ENCODE measurements at regions not wholly inside any gene's neighbourhood (a gene's known extent, or its start where the extent isn't known, plus 50 kb on each side); places are given as distances from the start of the nearest gene placed in this dataset.

DNA sequence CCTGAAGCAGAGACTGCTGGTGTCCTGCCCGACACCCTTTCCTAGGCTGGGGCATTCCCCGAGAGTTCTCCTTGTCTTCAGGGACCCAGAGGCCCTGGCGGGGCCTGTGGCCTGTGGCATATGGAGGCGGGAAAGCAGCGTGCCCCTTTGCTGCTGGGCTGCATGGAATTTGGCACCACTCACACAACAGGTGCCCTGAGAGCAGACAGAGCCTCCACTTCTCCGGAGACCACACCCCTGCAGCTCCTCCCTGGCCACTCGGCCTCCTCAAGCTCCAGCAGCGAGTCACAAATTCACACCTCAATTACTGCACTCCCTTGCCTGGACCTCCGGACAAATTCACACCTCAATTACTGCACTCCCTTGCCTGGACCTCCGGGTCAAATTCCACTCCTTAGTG lies 1375.2 kb downstream of the TBC1D22A start:
- no peak for DNase-seq

DNA sequence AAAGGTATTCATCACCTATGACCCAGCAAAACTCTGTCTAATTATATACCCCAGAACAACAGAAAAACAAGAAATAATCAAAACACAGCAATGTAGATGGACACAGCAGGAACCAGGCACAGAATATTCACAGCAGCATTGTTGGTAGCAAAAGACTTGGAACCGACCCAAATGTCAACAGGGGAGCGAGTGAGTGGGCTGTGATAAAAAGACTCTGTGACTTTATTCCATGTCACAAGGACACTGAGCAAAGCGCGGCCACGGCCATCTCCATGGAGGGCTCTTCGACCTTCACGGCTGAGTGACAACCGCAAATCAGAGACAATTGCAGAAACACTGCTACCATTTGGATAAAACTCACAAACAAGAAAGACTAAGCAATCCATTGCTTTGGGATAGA lies 1373.1 kb downstream of the TBC1D22A start:
- no peak for DNase-seq

DNA sequence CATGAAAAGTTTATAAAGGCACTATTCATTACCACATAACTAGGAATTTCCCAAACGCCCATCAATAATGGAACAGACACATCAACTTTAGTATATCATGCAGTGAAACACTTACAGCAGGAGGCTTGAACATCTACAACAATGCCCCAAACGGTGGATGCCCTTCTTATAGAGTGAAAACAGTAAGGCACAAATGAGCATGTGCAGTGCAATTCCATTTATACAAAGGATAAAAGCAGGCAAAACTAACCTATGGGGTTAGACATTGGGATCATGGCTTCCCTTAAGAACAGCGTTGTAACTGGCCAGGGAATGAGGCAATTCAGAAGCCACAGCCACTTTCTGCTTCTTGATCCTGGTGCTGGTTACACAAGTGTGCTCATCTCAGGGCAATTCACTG lies 1363.0 kb downstream of the TBC1D22A start:
- no peak for DNase-seq

DNA sequence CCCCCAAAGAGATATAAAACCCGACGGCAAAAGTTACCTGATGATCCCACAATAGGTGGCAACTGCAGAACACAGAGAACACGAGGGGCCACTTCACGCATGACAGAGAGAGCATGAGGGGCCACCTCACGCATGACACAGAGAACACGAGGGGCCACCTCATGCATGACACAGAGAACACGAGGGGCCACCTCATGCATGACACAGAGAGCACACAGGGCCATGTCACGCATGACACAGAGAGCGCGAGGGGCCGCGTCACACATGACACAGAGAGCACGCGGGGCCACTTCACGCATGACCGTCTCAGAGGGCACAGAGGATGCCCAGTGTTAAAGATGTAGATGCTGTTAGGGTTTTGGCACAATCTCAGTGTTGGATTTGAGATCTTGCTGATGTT lies 1359.5 kb downstream of the TBC1D22A start:
- DNase-seq: no peak

DNA sequence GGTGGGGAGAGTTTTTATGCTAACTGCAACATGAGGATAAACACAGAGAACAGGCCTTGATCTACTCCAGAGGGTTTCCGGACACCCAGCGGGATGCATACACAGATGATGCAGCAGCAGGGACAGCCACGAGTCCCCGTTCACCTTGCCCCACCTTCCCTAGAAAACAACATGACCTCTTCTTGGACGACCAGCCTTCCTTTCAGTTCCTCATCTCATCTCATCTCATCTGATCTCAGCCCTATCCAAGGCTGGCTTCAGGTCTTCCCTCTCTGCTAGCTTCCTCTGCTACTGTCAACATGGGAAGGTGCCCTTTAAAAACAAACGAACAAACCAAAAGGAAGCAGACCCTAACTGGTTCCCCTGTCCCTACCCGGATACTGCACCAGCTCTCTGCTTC lies 1356.2 kb downstream of the TBC1D22A start:
- no peak for DNase-seq

DNA sequence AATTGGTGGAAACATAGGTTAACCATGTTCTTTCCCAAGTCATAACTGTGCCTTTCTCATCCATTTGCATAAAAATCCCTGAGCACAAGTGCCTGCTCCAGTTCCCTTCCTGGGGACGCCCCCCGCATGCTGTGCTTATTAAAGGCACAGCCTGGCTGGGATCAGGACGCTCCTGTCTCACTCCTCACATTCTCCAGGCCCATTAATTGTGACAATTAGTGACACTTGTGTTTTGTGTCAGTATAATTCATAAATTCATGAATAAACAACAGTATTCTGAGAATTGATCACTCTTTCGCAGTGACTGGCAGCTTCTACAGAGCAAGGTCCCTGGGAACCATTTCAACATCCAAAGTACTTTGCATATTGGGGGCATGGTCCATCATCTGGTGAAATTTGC lies 1354.4 kb downstream of the TBC1D22A start:
- DNase-seq: no peak

DNA sequence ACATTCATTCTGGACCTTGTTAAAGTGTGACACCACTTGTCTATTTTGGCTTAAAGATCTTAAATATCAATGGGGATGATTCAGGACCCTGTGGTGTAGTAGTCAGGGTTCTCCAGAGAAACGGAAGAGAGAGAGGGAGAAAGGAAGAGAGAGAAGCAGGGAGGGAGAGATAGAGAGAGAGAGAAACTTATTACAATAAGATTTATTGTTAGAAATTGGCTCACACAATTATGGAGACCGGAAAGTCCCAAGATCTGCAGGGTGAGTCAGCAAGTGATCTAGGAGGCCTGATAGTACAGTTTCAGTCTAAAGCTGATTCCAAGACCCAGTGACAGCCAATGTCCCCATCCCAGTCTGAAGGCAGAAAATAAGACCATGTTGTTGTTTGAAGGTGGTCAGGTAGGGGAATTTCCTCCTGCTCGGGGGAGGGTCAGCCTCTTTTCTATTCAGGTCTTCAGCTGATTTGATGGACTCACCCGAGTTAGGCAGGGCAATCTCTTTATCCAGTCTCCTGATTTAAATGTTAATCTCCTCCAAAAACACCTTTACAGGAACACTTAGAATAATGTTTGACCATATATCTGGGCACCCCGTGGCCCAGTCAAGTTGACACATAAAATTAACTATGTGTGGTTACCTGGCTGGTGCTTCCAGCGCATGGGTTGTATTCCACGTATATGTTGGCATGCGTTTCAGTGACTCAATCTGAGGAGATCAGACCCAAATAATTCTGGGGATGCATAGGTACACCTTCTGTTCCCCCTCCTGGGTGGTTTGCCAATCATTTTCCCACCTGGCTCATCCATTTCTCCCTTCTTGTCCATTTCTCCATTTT lies 1350.5 kb downstream of the TBC1D22A start:
- peak; percentile 7 for DNase-seq

DNA sequence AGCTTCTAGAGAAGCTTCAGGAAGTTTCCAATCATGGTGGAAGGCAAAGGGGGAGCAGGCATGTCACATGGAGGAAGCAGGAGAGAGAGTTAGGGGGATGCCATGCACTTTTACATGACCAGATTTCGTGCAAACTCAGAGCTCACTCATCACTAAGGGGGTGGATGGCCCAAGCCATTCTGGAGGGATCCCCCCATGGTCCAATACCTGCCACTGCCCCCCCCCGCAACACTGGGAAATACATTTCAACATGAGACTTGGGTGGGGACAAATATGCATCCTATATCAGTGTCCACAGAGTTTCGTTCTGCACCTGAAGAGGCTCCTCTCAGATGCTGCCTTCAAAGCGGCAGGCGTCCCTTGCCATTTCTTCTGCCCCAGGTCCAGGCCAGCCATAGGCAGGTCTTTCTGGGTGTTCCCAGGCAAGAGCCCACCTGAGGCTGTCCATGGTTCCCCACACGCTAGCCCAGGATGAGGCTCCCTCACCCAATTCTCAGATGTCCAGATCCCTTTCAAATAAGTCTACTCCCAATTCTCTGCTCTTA lies 1344.3 kb downstream of the TBC1D22A start:
- DNase-seq: no peak

DNA sequence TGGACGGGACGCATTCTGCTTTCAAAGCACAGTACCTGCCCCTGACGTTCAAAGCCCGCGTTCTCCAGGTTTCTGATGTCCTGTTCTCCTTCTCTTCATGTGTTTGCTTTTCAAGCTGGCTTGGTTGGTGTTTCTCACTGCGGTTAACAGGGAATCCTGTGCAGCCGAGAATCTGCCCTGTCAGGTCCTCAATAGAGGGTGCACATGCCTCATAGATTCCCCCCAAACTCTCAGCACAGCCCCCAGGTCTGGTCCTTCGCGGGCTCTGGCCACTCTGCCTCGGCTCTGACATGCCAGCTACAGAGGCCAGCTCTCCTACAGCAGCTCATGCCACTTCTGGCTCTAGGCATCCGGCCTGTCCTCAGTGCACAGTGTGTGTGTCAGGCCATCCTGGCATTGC lies 1343.8 kb downstream of the TBC1D22A start:
- DNase-seq: no peak

DNA sequence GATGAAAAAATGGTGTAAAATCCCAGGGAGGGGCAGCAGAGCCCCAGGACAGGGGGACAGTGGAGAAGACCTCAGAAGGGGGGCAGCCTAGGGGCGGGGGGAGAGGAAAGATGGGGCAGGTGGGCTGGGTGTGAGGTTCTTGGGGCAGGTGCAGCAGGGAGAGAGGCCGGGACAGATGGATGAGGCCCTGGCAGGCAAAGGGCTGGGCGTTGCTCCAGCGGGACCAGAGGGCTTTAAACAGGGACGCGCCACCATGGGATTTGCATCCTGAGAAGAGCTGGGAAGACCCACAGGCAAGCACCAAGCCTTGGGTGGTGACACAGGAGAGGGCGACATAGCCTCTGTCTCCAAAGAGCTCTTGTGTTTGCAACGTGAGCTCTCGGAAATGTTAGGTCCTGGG lies 1342.8 kb downstream of the TBC1D22A start:
- DNase-seq: no peak

DNA sequence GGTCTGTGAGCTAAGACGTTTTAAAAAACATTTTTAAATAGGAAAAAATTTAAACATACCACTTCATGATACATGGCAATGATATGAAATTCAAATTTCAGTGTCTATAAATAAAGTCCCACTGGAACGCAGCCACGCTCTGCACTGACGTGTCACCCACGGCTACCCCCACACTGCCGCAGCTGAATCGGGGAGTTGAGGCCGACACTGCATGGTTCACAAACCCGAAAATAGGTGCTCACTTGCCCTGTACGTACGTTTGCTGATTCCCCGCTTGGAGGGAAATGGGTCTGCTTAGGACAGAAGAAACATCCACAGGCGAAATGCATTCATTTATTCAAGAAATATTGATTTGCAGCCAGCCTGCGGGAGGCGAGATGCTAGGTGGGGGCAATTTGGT lies 1342.3 kb downstream of the TBC1D22A start:
- no peak for DNase-seq

DNA sequence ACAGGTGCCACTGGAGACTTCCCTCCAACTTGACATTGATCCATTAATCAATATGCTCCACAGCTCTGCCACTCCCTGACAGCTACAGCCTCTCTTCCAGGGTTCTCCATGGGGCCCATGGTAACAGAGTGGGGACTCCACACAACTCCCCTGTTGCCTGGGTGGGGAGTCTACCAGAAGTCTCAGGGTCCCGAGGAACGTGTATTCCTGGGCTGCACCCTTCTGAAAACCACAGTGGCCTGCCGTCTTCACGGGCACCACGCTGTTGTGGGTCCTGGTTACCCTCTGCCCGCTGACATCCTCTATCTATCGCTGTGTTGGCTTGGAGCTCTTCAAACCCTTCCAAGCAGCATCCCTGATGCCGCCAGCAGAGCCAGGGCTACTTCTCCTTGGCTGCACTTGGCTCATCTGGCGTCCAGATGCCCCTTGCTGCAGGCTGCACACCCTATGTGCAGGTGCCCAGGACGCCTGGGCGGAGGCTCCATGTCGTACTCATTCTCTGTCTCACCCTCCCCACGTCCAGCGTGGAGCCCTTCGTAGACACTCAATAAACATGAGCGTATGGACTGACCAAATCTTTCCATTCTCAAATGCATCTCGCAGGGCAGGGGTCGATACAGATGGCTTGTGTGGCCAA lies 1341.8 kb downstream of the TBC1D22A start:
- DNase-seq: no peak

DNA sequence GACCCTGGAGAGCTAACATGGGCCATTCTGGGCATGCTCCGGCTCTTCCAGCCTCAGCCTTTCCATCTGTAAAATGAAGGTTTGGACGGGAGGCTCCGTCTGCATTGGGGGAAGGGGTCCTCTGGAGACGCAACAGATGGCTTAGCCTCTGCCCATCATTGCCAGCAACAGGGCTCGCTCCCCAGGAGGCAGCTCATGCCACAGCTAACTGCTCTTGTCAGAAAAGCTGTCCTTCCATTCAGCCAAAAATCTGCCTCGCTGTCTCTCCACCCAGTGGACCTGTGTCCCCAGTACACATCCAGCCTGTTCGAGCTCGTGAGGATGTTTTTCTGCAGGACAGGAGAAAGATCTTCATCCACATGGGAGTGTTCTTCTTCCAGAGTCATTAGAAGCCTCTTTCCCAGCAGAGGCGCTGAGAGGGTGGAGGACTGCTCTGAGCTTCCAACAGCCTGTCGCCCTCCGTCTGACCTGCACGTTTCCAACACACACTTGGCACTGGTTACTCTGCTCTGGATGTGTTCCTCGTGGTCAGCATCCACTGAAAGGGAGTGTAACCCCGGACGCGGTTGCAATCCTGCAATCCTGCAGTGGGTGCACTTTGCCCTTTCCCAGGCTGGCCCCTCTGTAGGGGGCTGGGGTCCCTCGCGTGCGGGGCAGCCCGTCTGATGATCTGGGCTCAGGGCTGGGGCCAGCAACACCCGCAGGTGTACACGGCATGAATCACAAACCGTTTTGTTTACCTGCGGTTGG lies 1340.9 kb downstream of the TBC1D22A start:
- no peak for DNase-seq

DNA sequence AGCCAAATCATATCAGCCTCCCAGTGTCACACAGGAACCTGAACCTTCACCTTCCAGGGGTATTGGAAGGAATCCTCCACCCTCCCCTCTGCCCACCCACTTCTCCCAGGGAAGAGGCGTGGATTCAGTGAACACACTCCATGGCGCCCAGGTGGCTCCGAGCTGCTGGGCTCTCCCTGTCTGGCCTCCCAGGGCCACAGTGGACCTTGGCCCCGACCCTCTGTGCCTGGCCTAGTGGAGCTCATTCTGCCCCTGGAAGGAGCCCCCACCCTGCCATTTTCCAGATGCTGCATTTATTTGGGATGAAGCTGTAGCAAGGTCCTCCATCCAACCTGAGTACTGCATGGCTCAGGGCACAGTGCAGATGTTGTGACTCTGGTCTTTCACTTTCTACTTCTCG lies 1340.1 kb downstream of the TBC1D22A start:
- DNase-seq: no peak

DNA sequence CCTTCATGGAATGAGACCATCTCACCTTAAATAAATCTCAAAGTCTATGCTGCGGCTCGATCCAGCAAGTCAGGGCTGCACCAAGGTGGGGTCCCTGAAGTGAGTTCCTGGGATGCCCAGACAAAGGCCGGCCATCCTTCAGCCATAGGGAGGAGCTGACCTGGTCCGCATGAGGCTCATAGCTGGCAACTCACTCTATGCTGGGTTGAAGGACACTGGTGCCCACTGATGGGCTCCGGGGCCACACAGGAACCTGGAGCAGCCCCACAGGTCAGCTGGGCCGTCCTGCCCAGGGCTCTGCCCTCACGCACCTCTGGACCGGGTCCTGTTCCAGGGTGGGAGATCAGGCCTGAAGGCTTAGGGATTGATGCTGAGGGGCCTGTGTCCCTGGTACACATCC lies 1339.3 kb downstream of the TBC1D22A start:
- no peak for DNase-seq

DNA sequence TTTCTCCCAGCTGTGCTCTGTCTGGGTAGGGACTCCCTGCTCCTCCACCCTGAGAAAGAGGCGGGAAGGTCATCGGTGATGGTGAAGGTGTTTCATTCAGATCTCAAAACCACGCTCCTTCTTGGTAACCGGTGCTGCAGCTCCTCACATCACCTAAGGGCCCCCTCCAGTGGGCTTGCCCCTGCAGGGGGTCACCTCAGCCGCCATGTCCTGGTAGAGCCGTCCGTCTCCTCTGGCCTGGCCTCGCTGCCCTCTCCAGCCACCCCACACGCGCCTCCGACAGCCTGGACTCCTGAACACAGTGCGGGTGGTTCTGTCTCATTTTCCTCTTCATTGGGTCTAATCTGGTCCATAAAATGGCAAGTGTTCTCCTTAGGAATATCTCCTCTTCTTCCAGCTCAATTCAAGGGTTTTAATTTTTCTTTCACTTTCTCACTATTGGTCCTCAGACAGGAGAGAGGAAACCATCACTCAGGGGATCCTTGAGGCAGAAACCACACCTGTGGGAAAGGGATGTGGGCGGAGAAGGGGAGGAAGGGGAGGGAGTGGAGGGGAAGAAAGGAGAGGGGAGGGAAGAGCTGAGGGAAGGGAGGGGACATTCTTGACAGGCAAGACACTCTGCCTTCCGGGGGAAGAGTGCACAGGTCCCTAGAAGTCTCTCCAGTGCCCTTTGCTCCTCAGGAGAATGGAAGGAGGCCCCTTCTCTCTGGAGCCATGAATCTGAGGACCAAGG lies 1338.4 kb downstream of the TBC1D22A start:
- DNase-seq: no peak

DNA sequence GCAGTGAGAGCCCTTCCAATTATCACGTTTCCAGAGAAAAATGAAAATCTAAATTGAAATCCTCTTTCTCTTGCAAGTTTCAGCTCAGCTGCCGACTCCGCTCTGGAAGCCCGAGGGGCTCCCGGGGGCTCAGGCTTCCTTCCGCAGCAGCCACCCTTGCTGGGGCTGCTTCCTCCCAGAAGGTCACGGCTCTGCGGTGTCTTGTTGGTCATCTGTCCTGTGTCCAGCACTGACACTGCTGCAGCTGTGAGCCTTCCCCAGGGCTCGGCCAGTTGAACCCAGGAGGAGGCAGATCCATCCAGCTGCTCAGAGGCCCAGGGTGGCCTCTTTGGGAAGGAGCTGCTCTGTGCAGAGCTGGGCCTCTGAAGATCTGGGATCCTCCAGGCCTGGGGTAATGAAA lies 1337.2 kb downstream of the TBC1D22A start:
- no peak for DNase-seq

DNA sequence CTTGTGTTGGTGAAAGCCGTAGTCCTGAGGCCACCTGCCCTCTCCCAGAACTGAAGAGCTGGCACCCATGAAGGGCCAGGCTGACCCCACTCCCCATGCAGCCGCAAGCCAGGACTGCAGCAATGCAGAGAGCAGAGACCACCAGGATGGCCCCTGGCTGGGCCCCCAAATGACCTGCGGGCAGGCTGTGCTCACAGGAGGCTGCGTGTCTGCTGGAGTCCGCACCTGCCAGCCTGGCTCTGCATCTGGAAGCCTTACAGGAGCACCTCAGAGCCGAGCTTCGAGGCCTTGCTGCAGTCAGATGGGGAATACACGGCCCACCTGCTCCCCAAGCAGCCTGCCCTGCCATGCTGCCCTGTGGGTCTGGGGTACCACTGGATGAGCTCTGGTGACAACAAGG lies 1336.8 kb downstream of the TBC1D22A start:
- DNase-seq: no peak

DNA sequence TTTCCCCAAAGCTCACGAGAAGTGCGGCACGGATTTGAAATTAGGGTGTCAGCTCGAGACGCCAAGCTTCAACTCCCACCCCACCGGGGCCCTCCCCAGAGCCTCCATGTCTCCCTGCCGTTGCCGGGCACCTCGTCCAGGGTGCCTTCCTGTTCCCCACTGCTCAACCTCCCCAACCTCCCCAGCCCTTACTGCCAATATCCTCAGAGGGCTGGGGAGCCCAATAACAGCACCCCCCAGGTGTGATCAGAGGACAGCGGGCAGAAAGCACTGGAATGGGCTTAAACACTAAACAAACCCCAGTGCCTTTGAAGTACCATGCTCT lies 1336.4 kb downstream of the TBC1D22A start:
- DNase-seq: no peak

DNA sequence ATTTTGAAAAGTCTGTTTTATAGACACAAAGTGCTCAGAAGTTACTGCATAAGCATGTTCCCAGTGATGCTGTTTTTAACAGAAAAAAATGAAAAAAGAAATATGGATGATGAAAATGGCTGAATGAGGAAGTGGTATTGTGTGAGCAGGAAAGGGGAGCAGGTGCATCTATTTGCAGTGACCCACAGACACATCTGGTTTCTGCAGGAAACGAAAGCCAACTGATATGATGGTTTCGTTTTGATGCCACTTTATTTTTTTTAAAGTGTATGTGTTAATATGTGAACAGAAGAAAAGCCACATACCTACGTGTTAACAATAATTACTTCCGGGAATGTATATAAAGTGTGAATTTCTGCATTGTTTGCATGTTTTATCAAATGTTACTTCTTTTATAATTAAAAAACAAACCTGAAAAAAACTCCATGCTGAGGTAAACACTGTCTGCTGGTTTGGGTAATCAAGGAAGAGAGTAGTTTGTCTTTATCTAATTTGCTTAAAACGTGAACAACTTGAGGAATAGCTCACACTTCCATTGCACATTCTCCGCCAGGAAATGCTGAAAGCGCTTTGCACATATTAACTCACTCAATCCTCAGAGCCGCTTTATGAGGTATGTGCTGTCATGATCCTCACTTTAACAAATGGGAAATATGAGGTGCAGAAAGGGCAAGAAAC lies 1335.9 kb downstream of the TBC1D22A start:
- DNase-seq: peak; percentile 16

DNA sequence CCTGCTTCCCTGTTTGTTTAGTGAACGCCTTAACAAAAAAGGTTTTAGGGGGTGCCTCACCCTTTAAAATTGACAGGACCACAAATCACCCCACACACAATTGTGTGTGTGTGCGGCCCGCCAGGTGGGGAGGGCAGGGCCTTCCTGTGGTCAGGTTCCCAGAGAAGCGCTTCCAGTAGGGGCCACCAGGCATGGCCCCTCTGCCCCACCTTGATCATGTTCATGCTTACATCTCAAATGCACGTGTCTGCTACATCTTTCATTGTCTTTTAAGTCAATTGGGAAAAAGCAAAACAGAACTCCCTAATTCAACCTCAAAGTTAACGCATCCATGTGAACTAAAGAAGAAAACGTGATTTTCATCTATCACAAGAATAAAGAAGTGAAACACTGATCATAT lies 1335.3 kb downstream of the TBC1D22A start:
- no peak for DNase-seq

DNA sequence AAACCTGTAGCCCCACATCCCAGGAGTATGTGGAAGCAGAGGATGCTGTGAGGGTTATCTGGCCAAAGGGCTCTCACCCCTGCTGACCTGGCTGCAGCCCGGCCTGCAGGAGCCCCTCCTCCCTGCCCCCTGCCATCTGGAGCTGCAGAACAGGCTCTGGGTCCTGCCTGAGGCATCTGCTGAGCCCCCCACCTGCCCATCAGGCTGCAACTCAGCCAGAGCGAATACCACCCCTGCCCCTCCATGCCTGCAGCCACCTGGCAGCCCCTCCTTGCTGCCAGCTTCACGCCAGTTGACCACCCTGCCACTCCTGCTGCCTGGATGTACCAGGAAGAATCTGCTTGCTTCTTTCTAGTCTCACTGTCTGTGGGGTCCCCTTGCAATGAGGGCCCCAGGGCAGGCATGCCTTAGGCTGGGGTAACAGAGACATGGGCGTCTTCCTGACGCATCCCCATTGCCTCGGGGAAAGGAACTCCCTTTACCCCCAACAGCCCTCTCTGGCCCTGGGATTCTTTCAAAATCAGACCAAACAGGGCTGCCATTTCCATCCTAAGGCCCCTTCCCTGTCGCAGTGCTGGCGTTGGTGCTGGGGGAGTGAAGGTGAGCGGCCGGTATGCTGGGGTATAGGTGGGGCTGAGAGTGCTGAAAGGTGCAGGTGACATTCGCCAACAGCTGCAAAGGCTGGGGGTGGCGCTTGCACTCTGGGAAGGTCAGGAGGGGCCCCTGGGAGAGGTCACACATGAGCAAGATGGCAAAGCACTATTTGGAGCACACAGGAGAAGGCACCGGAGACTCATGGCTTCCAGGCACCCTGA lies 1334.6 kb downstream of the TBC1D22A start:
- DNase-seq: no peak
